Cardiac muscle cell (in vitro differentiated cells and primary cell): ENCODE measurements at regions not wholly inside any gene's neighbourhood (a gene's known extent, or its start where the extent isn't known, plus 50 kb on each side); places are given as distances from the start of the nearest gene placed in this dataset.

ENCODE experiments used
- DNase-seq, 2 donors: peaks; one replicate each; pipeline versions ENCODE4 v3.0.0 to v3.0.0-alpha.2; 2010 to 2017; ENCODE audit warnings: low read depth in 1 of 2, low spot score in 1 of 2
- H3K27ac ChIP-seq: fragments of 200-600 bp; sonication (generic); 2 replicates; pipeline ENCODE4 v1.5.1; 2016
- H3K27me3 ChIP-seq: fragments of 200-600 bp; sonication (generic); 2 replicates; pipeline ENCODE4 v1.6.0; 2016; ENCODE audit warnings: control low read depth
- H3K36me3 ChIP-seq: fragments of 200-600 bp; sonication (generic); 2 replicates; pipeline ENCODE4 v1.5.1; 2016; ENCODE audit warnings: control low read depth
- H3K4me1 ChIP-seq: fragments of 200-600 bp; sonication (generic); 2 replicates; pipeline ENCODE4 v1.8.1; 2017; ENCODE audit warnings: low read depth, mild to moderate bottlenecking, mixed run types
- H3K4me3 ChIP-seq: fragments of 200-600 bp; sonication (generic); 2 replicates; pipeline ENCODE4 v1.5.1; 2016; ENCODE audit warnings: mild to moderate bottlenecking
- H3K9me3 ChIP-seq: fragments of 200-600 bp; sonication (generic); 2 replicates; pipeline ENCODE4 v1.5.1; 2017; ENCODE audit warnings: low read depth, mild to moderate bottlenecking, control low read depth
- CTCF ChIP-seq: IDR thresholded peaks from 2 replicates; pipeline ENCODE4 v1.5.1; 2012; ENCODE audit warnings: low read depth, mild to moderate bottlenecking, low read length

DNA sequence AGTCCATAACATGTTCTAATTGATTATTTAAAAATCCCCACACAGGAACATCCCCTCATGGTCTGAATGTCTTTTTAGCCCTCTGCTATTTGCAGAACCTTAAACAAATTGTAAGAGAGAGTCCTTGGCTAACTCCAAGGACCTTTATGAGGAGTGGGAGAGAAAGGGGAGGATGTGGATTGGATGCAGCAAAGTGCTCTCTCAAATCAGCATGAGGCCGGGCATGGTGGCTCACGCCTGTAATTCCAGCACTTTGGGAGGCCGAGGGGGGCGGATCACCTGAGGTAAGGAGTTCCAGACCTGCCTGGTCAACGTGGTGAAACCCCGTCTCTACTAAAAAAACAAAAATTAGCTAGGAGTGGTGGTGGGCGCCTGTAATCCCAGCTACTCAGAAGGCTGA, 154.8 kb downstream of the TGFB2 start:
- no peak for TF ChIP-seq CTCF
- Histone ChIP-seq H3K27me3 (no peaks in the 10 kb centered on the region), H3K4me1 (peaks cover 19% of the 10 kb centered on the region), H3K27ac (no peak overlapping the region), H3K36me3 (no peaks in the 10 kb centered on the region), H3K4me3 (no peak overlapping the region), H3K9me3 (no peaks in the 10 kb centered on the region)
- DNase-seq = no peak

GRCh38 chr1:218501161-218501560, 156.0 kb downstream of the TGFB2 start:
- TF ChIP-seq CTCF = no peak
- no peak overlapping the region for H3K4me3 ChIP-seq

GRCh38 chr1:218502383-218502782, 157.2 kb downstream of the TGFB2 start:
- H3K4me1 ChIP-seq = peaks cover 19% of the 10 kb centered on the region
- H3K4me3 ChIP-seq = no peak overlapping the region
- DNase-seq = no peak
- H3K27me3 ChIP-seq = no peaks in the 10 kb centered on the region
- no peaks in the 10 kb centered on the region for H3K9me3 ChIP-seq
- H3K27ac ChIP-seq = no peak overlapping the region
- TF ChIP-seq CTCF = no peak
- H3K36me3 ChIP-seq = no peaks in the 10 kb centered on the region

More at GRCh38 chr1:218501161-218501560, 156.0 kb downstream of the TGFB2 start:
- no peaks in the 10 kb centered on the region for H3K9me3 ChIP-seq
- peaks cover 19% of the 10 kb centered on the region for H3K4me1 ChIP-seq
- no peaks in the 10 kb centered on the region for H3K36me3 ChIP-seq
- DNase-seq = no peak
- no peak overlapping the region for H3K27ac ChIP-seq
- H3K27me3 ChIP-seq = no peaks in the 10 kb centered on the region

GRCh38 chr1:218503102-218503501, 158.0 kb downstream of the TGFB2 start:
- H3K27me3 ChIP-seq = no peaks in the 10 kb centered on the region

DNA sequence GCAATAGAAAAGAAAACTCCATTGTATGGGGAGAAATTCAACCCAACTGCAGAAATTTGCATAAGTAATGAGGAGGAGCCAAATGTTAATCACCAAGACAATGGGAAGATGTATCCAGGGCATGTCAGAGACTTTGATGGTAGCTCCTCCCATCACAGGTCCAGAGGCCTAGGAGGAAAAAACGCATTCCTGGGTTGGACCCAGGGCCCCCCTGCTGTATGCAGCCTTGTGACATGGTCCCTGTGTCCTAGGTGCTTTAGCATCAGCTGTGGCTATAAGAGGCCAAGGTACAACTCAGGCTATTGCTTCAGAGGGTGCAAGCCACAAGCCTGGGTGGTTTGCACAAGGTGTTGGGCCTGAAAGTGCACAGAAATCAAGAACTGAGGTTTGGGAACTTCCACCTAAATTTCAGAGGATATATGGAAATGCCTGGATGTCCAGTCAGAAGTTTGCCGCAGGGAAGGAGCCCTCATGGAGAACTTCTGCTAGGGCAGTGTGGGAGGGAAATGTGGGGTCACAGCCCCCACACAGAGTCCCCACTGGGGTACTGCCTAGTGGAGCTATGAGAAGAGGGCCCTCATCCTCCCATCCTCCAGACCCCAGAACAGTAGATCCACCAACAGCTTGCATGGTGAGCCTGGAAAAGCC, 162.3 kb downstream of the TGFB2 start:
- Histone ChIP-seq H3K9me3 (no peaks in the 10 kb centered on the region), H3K4me3 (no peak overlapping the region), H3K36me3 (no peaks in the 10 kb centered on the region), H3K27me3 (no peaks in the 10 kb centered on the region), H3K4me1 (no peaks in the 10 kb centered on the region), H3K27ac (no peak overlapping the region)
- DNase-seq = no peak
- TF ChIP-seq CTCF = no peak

More at GRCh38 chr1:218503102-218503501, 158.0 kb downstream of the TGFB2 start:
- no peak for TF ChIP-seq CTCF
- DNase-seq = no peak
- no peaks in the 10 kb centered on the region for H3K36me3 ChIP-seq
- H3K9me3 ChIP-seq = no peaks in the 10 kb centered on the region
- no peak overlapping the region for H3K27ac ChIP-seq
- no peak overlapping the region for H3K4me3 ChIP-seq
- H3K4me1 ChIP-seq = peaks cover 19% of the 10 kb centered on the region
